ENCODE measurements at regions not wholly inside any gene's neighbourhood (a gene's known extent, or its start where the extent isn't known, plus 50 kb on each side); places are given as distances from the start of the nearest gene placed in this dataset.

GRCh38 chr2:128385365-128385764 is 66.7 kb upstream of the HS6ST1 start:
- Histone ChIP-seq H3K36me3 (no peaks in the 10 kb centered on the region), H3K9me3 (no peaks in the 10 kb centered on the region), H3K4me3 (ENCODE audit: low read depth in 1 of 2, low read length in 1 of 2) (no peak overlapping the region), H3K27ac (no peak overlapping the region), H3K27me3 (no peaks in the 10 kb centered on the region), H3K4me1 (ENCODE audit: control insufficient read depth in 1 of 2, insufficient read depth in 1 of 2, low read depth in 1 of 2, low read length in 1 of 2) (no peaks in the 10 kb centered on the region)
- TF ChIP-seq CTCF (IDR thresholded peaks at IDR 0.05): no peak

GRCh38 chr2:128386066-128386465 is 67.4 kb upstream of the HS6ST1 start:
- H3K4me3 ChIP-seq (ENCODE audit: low read depth in 1 of 2, low read length in 1 of 2): no peak overlapping the region
- H3K36me3 ChIP-seq: no peaks in the 10 kb centered on the region
- H3K27me3 ChIP-seq: no peaks in the 10 kb centered on the region
- H3K27ac ChIP-seq: no peak overlapping the region
- no peak for TF ChIP-seq CTCF (IDR thresholded peaks at IDR 0.05)
- no peaks in the 10 kb centered on the region for H3K4me1 ChIP-seq (ENCODE audit: control insufficient read depth in 1 of 2, insufficient read depth in 1 of 2, low read depth in 1 of 2, low read length in 1 of 2)
- no peaks in the 10 kb centered on the region for H3K9me3 ChIP-seq

- Histone ChIP-seq H3K9me3 (no peaks in the 10 kb centered on the region), H3K27ac (no peak overlapping the region), H3K4me3 (ENCODE audit: low read depth in 1 of 2, low read length in 1 of 2) (no peak overlapping the region), H3K36me3 (no peaks in the 10 kb centered on the region), H3K4me1 (ENCODE audit: control insufficient read depth in 1 of 2, insufficient read depth in 1 of 2, low read depth in 1 of 2, low read length in 1 of 2) (no peaks in the 10 kb centered on the region), H3K27me3 (no peaks in the 10 kb centered on the region)
- no peak for TF ChIP-seq CTCF (IDR thresholded peaks at IDR 0.05)
These were observed 69.9 kb upstream of the HS6ST1 start for GRCh38 chr2:128388499-128388941.

GRCh38 chr2:128389388-128390086 is 70.9 kb upstream of the HS6ST1 start:
- Histone ChIP-seq H3K36me3 (no peaks in the 10 kb centered on the region), H3K27me3 (no peaks in the 10 kb centered on the region), H3K27ac (no peak overlapping the region), H3K9me3 (no peaks in the 10 kb centered on the region), H3K4me1 (ENCODE audit: control insufficient read depth in 1 of 2, insufficient read depth in 1 of 2, low read depth in 1 of 2, low read length in 1 of 2) (no peaks in the 10 kb centered on the region), H3K4me3 (ENCODE audit: low read depth in 1 of 2, low read length in 1 of 2) (no peak overlapping the region)
- no peak for TF ChIP-seq CTCF (IDR thresholded peaks at IDR 0.05)

GRCh38 chr2:128390256-128390990 is 71.8 kb upstream of the HS6ST1 start:
- Histone ChIP-seq H3K27ac (no peak overlapping the region), H3K27me3 (no peaks in the 10 kb centered on the region), H3K4me1 (ENCODE audit: control insufficient read depth in 1 of 2, insufficient read depth in 1 of 2, low read depth in 1 of 2, low read length in 1 of 2) (no peaks in the 10 kb centered on the region), H3K9me3 (no peaks in the 10 kb centered on the region), H3K36me3 (no peaks in the 10 kb centered on the region), H3K4me3 (ENCODE audit: low read depth in 1 of 2, low read length in 1 of 2) (no peak overlapping the region)
- no peak for TF ChIP-seq CTCF (IDR thresholded peaks at IDR 0.05)
